ENCODE measurements at regions not wholly inside any gene's neighbourhood (a gene's known extent, or its start where the extent isn't known, plus 50 kb on each side); places are given as distances from the start of the nearest gene placed in this dataset.

- TF ChIP-seq CTCF (IDR thresholded peaks at IDR 0.05) = no peak
- TF ChIP-seq POLR2A (IDR thresholded peaks at IDR 0.05) = no peak
- no peak for TF ChIP-seq POLR2AphosphoS5 (IDR thresholded peaks at IDR 0.05)
These were observed 132.8 kb upstream of the NR2F2 start for GRCh38 chr15:96197721-96198120.
